ENCODE measurements at regions not wholly inside any gene's neighbourhood (a gene's known extent, or its start where the extent isn't known, plus 50 kb on each side); places are given as distances from the start of the nearest gene placed in this dataset.

GRCh38 chr3:182699550-182700170 is 93.6 kb upstream of the ATP11B start:
- no peaks in the 10 kb centered on the region for H3K4me1 ChIP-seq (ENCODE audit: control insufficient read depth, insufficient read depth, low read length)
- no TSS peak for BruUV-seq (replicated peaks)
- no peak overlapping the region for H2AK9ac ChIP-seq (replicated peaks; ENCODE audit: low read depth, low read length, poor library complexity)
- no peak overlapping the region for H2BK5ac ChIP-seq (ENCODE audit: low read depth, low read length, poor library complexity, severe bottlenecking)
- no peak overlapping the region for H3K56ac ChIP-seq (ENCODE audit: extremely low read depth, insufficient read depth, low read length)
- in situ Hi-C loops (cut with MboI; ENCODE audit: low sequenced_read_pairs) = loop anchor here (25.0 kb wide), 1 partner anchor 688 kb away; no protein-coding TSS in a partner anchor
- no peak overlapping the region for H3K14ac ChIP-seq (replicated peaks; ENCODE audit: low read depth, low read length)
- no peak overlapping the region for H4K5ac ChIP-seq (ENCODE audit: low read depth, low read length)
- H3K36me3 ChIP-seq (ENCODE audit: control insufficient read depth, insufficient read depth, low read length) = no peaks in the 10 kb centered on the region
- dilution Hi-C loops (cut with HindIII; ENCODE audit: low sequenced_read_pairs, unreplicated experiment) = no loop called here
- no peak overlapping the region for H3K4ac ChIP-seq (ENCODE audit: low read depth, low read length)
- DNase-seq = no peak
- ChIA-PET POLR2A (ENCODE audit: unreplicated experiment) (no interaction called here), CTCF (no interaction called here)
- H3K9ac ChIP-seq (ENCODE audit: low read depth, low read length) = no peak overlapping the region
- H3K4me3 ChIP-seq (ENCODE audit: insufficient read depth, low read depth, low read length) = no peak overlapping the region
- no peak overlapping the region for H2BK120ac ChIP-seq (ENCODE audit: low read depth, low read length)
- H3K79me1 ChIP-seq (ENCODE audit: low read depth in 1 of 2, low read length in 2 of 2) = no peaks in the 10 kb centered on the region
- no peak overlapping the region for H2AFZ ChIP-seq (replicated peaks; ENCODE audit: low read length, poor library complexity)
- H3K9me3 ChIP-seq (ENCODE audit: control insufficient read depth, insufficient read depth, low read length) = no peaks in the 10 kb centered on the region
- intact Hi-C loops (cut with micrococcal nuclease) = no loop called here
- H2BK20ac ChIP-seq (ENCODE audit: low read depth, low read length) = no peak overlapping the region
- no peaks in the 10 kb centered on the region for H4K20me1 ChIP-seq (ENCODE audit: insufficient read depth, low read length)
- H3K27me3 ChIP-seq (ENCODE audit: control insufficient read depth, insufficient read depth, low read length) = peaks cover 4% of the 10 kb centered on the region
- H2AK5ac ChIP-seq (ENCODE audit: low read depth, low read length) = no peak overlapping the region
- H3K4me2 ChIP-seq (ENCODE audit: low read depth, low read length) = no peak overlapping the region
- no peak overlapping the region for H2BK15ac ChIP-seq (ENCODE audit: low read depth, low read length)
- no peaks in the 10 kb centered on the region for H3K9me1 ChIP-seq (ENCODE audit: insufficient read depth, low read length)
- no peak overlapping the region for H3K23ac ChIP-seq (ENCODE audit: low read depth, low read length)
- no peak overlapping the region for H3K27ac ChIP-seq (ENCODE audit: insufficient read depth, low read length)
- ATAC-seq (ENCODE audit: low read depth) = no peak
- no CpG with 5 or more reads among the region's 2 CpGs for WGBS, 2 experiments (ENCODE audit: extremely low coverage in 2 of 2, insufficient read length in 1 of 2)
- no peak for TF ChIP-seq CEBPB (IDR thresholded peaks at IDR 0.05; ENCODE audit: low read depth, low read length)
- no peak for TF ChIP-seq RAD21 (IDR thresholded peaks at IDR 0.05; ENCODE audit: low read length)
- TF ChIP-seq SMC3 (IDR thresholded peaks at IDR 0.05; ENCODE audit: low read depth, low read length) = no peak
- no peak for TF ChIP-seq RFX5 (IDR thresholded peaks at IDR 0.05; ENCODE audit: low read depth, low read length)
- TF ChIP-seq MXI1 (IDR thresholded peaks at IDR 0.05; ENCODE audit: borderline replicate concordance, low read depth, low read length) = no peak
- no peak for TF ChIP-seq CHD1 (IDR thresholded peaks at IDR 0.05; ENCODE audit: low read depth, low read length)
- H4K91ac ChIP-seq (ENCODE audit: insufficient read depth, low read depth, low read length) = no peak overlapping the region
- H3K18ac ChIP-seq (ENCODE audit: low read depth, low read length) = no peak overlapping the region
- H4K8ac ChIP-seq (ENCODE audit: low read depth in 2 of 2, low read length in 2 of 2) = no peak overlapping the region
